Fibroblast of skin of back (primary cell): ENCODE measurements at regions not wholly inside any gene's neighbourhood (a gene's known extent, or its start where the extent isn't known, plus 50 kb on each side); places are given as distances from the start of the nearest gene placed in this dataset.
"Not testable (repeated sequence)": the region's sequence is repeated elsewhere in the genome, so short reads cannot be mapped to it uniquely, and the experiment has no call there.

ENCODE experiments used
- DNase-seq: peaks from one replicate; pipeline ENCODE4 v3.0.0-alpha.2; 2013

- no peak for DNase-seq
Observed at GRCh38 chr13:24563087-24563486, 50.5 kb upstream of the PARP4 start.

GRCh38 chr13:24563971-24564370, 51.4 kb upstream of the PARP4 start:
- peak; percentile 27 for DNase-seq

DNA sequence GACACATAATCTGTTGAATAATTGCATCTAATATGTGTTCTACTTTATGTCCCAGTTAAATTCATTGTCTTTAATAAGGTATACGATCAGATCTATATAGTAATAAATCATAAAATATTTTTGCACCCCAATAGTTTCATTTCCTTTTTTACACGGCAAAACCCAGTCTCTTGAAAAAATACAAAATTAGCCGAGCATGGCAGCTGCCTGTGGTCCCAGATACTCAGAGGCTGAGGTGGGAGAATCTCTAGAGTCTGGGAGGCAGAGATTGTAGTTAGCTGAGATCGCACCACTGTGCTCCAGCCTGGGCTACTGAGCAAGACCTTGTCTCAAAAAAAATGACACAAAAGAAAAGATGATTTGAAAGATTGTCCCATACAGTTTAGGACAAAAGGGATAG, 52.3 kb upstream of the PARP4 start:
- DNase-seq: no peak

DNA sequence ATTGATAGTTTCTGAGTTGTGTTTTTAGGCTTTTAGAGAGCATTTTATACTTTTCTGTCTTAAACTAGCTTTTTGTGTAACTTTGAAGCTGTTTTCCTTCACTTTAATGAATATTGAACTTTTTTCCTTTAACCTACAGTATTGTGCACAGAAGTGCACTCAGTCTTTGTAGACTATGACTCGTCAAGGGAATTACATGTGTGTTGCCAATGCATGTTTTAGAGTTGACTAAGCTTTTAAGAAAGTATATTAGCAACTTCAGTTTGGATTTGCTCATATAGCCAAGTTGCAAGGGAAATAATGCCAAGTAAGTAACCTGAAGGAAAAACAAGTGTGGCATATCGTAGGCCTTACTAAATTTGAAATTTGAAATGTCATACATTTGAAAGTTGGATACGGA, 55.0 kb upstream of the PARP4 start:
- peak; percentile 72 for DNase-seq

- no peak for DNase-seq
Observed at GRCh38 chr13:24574847-24575246, 62.3 kb upstream of the PARP4 start.

DNA sequence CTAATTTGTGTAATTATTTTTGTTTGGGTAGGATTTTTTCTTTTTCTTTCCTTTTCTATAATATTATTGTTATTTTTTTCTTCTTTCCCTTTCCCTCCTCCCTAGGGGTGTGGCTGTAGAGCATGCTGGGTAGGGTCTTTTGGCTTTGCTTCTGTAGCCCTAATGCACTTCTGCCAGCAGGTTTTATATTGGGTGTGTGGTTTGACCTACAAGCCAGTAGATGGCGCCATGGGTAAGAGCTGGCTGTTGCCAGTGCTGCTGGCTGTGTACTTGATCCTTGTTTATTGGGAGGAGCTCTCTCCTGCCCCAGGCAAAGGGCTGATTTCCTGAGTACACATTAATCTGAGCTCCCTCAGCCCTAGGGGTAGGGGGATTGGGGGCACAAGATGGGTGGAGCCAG, 67.7 kb upstream of the PARP4 start:
- DNase-seq: peak; percentile 11

- not testable (repeated sequence) for DNase-seq
Observed at GRCh38 chr13:24581578-24581977, 69.0 kb upstream of the PARP4 start.

- DNase-seq: not testable (repeated sequence)
Observed at GRCh38 chr13:24591697-24592096, 79.1 kb upstream of the PARP4 start.

GRCh38 chr13:24597906-24598670, 82.1 kb upstream of the ATP12A start:
- DNase-seq: not testable (repeated sequence)

GRCh38 chr13:24599019-24599791, 81.0 kb upstream of the ATP12A start:
- DNase-seq: not testable (repeated sequence)

DNA sequence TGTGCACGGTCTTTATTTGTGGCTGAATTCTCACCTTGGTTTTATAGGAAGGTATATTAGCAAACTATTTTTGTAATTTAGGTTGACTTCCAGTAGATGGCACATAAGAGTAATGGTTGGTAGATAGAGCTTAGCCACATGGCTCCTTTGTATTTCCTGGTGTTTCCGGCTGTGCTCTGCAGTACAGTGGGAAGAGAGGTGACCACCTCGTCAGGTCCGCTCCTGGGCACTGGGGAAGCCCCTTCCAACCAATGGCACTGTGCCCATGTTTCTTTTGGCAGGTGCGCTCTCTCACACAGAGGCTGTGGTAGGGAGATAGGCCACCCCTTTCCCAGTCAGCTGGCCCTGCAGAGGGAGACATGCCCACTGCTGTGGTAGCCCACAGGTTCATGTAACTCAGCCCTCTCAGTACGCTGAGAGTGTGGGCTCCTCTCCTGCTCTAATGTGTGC, 74.3 kb upstream of the ATP12A start:
- peak; percentile 34 for DNase-seq

DNA sequence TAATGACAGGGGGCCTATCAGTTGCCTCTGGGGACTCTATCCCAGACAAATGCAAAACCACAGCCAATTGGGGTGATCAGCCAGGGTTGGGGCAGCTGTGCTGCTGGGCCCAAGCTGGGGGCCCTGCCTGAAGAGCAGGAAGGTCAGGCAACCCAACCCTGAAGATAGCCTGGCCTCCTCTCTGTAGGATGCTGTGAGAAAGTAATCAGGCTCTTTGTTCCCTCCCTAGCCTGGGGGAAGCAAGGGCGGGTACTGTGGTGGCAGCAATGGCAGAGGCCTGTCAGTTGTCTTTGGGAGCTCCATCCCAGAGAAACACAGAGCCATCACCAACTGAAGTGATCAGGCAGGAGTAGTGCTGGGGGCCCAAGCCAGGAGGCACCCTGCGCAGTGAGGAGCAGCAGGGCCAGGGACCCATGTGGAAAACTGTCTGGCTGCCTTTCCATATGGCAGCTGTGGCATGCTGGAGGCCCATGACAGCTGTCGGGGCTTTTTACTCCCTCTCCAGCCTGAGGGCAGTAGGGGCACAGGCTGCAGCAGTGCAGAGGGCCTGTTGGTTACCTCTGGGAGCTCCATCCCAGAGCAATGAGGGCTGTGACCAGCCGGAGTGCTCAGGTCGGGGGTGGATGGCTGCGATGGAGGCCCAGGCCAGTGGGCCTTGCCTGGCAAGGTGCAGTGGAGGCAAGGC, 73.6 kb upstream of the ATP12A start:
- DNase-seq: no peak

DNA sequence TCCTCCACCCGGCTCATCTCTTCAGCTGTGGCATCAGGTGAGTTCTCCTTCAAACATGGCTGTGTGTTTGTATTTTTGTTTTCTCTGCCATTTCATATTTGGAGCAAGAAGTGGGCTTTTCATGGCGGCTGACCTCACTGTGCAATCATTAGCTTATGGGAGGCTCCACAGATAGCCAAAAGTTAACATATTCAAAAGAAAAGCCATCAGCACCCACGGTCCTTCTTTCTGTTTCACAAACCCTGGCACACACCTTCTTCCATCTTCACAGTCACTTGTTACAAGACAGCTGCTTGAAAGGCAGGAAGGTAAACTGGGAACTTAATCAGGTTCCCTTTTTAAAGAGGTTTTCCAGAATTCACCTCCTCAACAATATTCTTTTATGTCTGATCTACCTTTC, 69.3 kb upstream of the ATP12A start:
- no peak for DNase-seq

DNA sequence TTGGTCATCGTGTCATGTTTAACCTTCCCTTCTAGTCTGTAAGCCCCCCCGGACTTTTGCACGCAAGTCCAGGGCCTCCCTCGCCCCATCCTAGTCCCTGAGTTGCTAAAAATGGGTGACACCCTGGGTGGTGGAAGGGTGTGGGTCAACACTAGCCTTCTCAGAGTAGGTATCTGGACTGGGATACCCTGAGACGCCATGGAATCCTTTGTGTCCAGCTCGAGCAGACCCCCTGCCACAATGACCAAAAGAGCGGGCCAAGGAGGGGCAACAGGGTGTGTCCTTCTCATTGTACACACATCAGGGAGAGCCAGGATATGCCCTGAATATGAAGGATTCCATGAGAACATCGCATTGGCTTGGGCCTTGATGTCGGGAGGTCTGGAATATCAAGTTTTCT, 67.5 kb upstream of the ATP12A start:
- no peak for DNase-seq

- DNase-seq: no peak
Observed at GRCh38 chr13:24613128-24613527, 67.1 kb upstream of the ATP12A start.

- DNase-seq: no peak
Observed at GRCh38 chr13:24613755-24614154, 66.5 kb upstream of the ATP12A start.

DNA sequence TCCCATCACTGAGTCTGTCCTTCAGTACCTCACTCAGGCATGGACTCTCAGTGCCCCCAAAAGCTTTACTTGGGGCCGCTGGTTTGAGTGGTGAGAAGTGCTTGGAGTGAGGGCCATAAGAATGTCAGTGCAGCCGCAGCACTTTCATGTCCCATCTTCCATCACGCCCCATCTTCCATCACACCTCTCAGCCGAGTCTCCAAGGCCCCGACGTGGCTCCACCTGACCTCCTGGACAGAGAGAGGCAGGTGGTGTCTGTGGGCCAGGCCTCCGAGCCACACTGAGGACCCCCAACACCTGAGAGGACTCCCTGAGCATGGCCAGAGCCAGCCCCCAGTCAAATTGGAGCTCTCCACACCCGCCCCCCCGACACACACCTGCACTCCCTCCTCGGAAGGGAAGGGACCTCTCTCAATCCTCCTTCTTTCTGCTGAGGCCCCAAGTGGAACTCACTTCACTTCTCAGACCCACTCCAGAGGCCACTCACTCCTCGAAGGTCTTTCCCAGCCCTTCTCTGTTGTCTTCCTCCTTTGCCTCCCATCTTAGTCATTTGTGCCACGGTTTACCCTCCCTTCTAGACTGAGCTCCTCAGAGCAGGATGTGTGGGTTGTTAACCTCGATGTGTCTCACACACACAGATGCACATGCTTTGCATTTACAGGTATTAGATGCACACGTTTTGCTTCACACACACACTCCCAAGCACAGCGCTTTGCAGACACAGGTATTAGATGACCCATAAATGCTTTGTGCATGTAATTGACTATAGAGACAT, 65.7 kb upstream of the ATP12A start:
- DNase-seq: no peak

GRCh38 chr13:24615114-24615513, 65.1 kb upstream of the ATP12A start:
- no peak for DNase-seq

DNA sequence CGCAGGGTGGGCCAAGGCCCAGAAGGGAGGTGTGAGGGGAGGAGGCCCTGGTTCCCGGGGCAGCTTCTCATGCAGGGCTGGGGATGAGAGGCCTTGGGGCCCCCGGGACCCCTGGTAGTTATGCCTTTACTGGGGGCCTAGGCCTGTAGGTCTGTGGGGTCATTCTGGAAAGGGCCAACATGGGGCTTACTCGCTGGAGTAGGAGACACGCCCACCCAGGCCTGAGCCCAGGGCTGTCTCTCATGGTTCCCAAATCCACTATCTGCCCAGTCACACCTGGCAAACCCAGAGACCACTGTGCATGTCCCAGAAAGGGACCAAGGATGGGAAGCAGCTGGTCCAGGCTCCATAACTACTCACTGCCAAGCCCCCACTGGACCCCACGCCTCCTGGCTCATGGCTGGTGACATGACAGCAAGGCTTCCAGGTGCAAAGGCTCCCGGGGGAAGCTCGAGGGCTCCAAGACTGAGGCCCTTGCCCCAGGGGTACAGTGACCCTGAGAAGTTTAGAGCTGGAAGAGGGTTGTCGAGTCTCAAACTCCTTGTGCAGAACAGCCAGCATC, 64.2 kb upstream of the ATP12A start:
- no peak for DNase-seq

GRCh38 chr13:24616514-24616913, 63.7 kb upstream of the ATP12A start:
- no peak for DNase-seq

DNA sequence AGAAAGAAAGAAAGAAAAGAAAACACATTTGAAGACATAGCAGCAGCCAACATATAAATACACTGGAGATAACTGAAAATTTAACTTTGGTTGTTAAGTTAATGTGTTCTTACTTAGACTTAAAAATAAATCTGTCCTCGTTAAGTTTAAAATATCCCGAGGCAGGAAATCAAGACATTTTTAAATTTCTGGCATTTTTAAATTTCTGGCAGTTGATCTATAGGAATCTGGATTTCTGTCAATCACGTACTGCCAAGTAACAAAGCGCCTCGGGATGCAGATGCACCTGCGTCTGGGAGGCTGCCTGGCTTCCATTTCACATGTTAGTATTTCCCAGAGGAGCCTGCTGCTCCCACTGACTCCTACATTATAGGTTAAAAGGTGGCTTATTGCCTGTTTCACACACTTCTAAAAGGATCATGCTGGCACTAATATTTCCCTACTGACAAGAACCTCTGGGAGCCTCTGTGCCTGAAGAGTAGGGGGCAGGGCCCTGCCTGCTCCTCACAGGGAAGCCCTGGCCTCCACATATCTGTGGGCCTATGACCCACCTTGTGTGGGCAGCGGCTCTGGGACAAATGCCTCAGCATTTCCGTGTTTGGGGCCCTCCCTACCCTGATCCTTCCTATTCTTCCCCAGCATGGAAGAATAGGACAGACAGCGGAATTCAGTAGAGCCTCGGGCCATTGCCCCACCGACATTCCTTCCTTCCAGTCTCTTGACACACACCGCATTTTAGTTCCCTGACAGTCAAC, 62.8 kb upstream of the ATP12A start:
- DNase-seq: no peak
